ENCODE measurements at regions not wholly inside any gene's neighbourhood (a gene's known extent, or its start where the extent isn't known, plus 50 kb on each side); places are given as distances from the start of the nearest gene placed in this dataset.

GRCh38 chr1:187873126-187873525 is 1044.4 kb downstream of the PLA2G4A start:
- Histone ChIP-seq H3K4me3 (ENCODE audit: low read depth, low read length, poor library complexity, severe bottlenecking) (no peak overlapping the region), H3F3A (ENCODE audit: insufficient read depth, low read length) (no peaks in the 10 kb centered on the region), H3K27ac (ENCODE audit: low read depth, low read length, poor library complexity, severe bottlenecking) (no peak overlapping the region), H3K4me2 (ENCODE audit: low read length) (no peak overlapping the region), H3K9me3 (ENCODE audit: low read length) (no peaks in the 10 kb centered on the region), H3K79me2 (ENCODE audit: insufficient read depth, low read length) (no peaks in the 10 kb centered on the region), H3K9me2 (ENCODE audit: low read depth, low read length) (no peaks in the 10 kb centered on the region), H3K27me3 (ENCODE audit: insufficient read depth, low read length) (no peaks in the 10 kb centered on the region), H2AFZ (ENCODE audit: low read length) (no peak overlapping the region), H4K20me1 (ENCODE audit: insufficient read depth, low read length) (no peaks in the 10 kb centered on the region), H3K4me1 (ENCODE audit: insufficient read depth, low read length, severe bottlenecking) (no peaks in the 10 kb centered on the region), H3K9ac (ENCODE audit: low read length) (no peak overlapping the region), H3K36me3 (ENCODE audit: insufficient read depth, low read length) (no peaks in the 10 kb centered on the region)
- TF ChIP-seq EZH2 (IDR thresholded peaks at IDR 0.05; ENCODE audit: borderline replicate concordance, low read length), result no peak
- TF ChIP-seq, protein P1, sequence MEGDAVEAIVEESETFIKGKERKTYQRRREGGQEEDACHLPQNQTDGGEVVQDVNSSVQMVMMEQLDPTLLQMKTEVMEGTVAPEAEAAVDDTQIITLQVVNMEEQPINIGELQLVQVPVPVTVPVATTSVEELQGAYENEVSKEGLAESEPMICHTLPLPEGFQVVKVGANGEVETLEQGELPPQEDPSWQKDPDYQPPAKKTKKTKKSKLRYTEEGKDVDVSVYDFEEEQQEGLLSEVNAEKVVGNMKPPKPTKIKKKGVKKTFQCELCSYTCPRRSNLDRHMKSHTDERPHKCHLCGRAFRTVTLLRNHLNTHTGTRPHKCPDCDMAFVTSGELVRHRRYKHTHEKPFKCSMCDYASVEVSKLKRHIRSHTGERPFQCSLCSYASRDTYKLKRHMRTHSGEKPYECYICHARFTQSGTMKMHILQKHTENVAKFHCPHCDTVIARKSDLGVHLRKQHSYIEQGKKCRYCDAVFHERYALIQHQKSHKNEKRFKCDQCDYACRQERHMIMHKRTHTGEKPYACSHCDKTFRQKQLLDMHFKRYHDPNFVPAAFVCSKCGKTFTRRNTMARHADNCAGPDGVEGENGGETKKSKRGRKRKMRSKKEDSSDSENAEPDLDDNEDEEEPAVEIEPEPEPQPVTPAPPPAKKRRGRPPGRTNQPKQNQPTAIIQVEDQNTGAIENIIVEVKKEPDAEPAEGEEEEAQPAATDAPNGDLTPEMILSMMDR (IDR thresholded peaks at IDR 0.05; ENCODE audit: low read length), result no peak

- Histone ChIP-seq H3K4me3 (ENCODE audit: low read depth, low read length, poor library complexity, severe bottlenecking) (no peak overlapping the region), H3K79me2 (ENCODE audit: insufficient read depth, low read length) (no peaks in the 10 kb centered on the region), H3K9me2 (ENCODE audit: low read depth, low read length) (no peaks in the 10 kb centered on the region), H3K36me3 (ENCODE audit: insufficient read depth, low read length) (no peaks in the 10 kb centered on the region), H3K4me1 (ENCODE audit: insufficient read depth, low read length, severe bottlenecking) (no peaks in the 10 kb centered on the region), H3K27ac (ENCODE audit: low read depth, low read length, poor library complexity, severe bottlenecking) (no peak overlapping the region), H4K20me1 (ENCODE audit: insufficient read depth, low read length) (no peaks in the 10 kb centered on the region), H3K9me3 (ENCODE audit: low read length) (no peaks in the 10 kb centered on the region), H3F3A (ENCODE audit: insufficient read depth, low read length) (no peaks in the 10 kb centered on the region), H3K9ac (ENCODE audit: low read length) (no peak overlapping the region), H3K27me3 (ENCODE audit: insufficient read depth, low read length) (no peaks in the 10 kb centered on the region), H3K4me2 (ENCODE audit: low read length) (no peak overlapping the region), H2AFZ (ENCODE audit: low read length) (no peak overlapping the region)
- TF ChIP-seq EZH2 (IDR thresholded peaks at IDR 0.05; ENCODE audit: borderline replicate concordance, low read length), result no peak
- TF ChIP-seq, protein P1 (IDR thresholded peaks at IDR 0.05; ENCODE audit: low read length), result no peak
Observed at GRCh38 chr1:187876775-187877174, 1048.0 kb downstream of the PLA2G4A start.

DNA sequence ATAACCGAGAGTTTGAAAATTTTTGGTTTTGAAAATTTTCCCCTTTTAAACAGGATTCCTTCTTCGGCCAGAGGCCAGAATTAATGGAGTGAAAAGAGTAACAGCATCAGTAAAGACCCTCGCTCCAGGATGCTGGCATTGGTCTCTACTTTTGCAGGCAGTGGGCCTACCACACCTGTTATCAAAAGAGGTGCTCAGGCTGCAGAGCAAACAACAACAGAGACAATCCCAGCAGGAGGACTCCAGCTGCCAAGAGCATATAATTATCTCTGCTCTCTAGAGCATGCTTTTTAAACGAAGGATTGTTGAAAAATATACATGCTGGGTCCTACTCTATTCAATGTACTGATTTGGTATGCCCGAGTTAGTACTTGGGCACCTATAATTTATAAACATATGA is 1048.5 kb downstream of the PLA2G4A start:
- Histone ChIP-seq H3K27me3 (ENCODE audit: insufficient read depth, low read length) (no peaks in the 10 kb centered on the region), H3K4me2 (ENCODE audit: low read length) (no peak overlapping the region), H3K4me1 (ENCODE audit: insufficient read depth, low read length, severe bottlenecking) (no peaks in the 10 kb centered on the region), H3K9me3 (ENCODE audit: low read length) (no peaks in the 10 kb centered on the region), H4K20me1 (ENCODE audit: insufficient read depth, low read length) (no peaks in the 10 kb centered on the region), H3K36me3 (ENCODE audit: insufficient read depth, low read length) (no peaks in the 10 kb centered on the region), H3K9me2 (ENCODE audit: low read depth, low read length) (no peaks in the 10 kb centered on the region), H3K79me2 (ENCODE audit: insufficient read depth, low read length) (no peaks in the 10 kb centered on the region), H3K9ac (ENCODE audit: low read length) (no peak overlapping the region), H2AFZ (ENCODE audit: low read length) (no peak overlapping the region), H3F3A (ENCODE audit: insufficient read depth, low read length) (no peaks in the 10 kb centered on the region), H3K4me3 (ENCODE audit: low read depth, low read length, poor library complexity, severe bottlenecking) (no peak overlapping the region), H3K27ac (ENCODE audit: low read depth, low read length, poor library complexity, severe bottlenecking) (no peak overlapping the region)
- TF ChIP-seq EZH2 (IDR thresholded peaks at IDR 0.05; ENCODE audit: borderline replicate concordance, low read length), result no peak
- TF ChIP-seq, protein P1 (IDR thresholded peaks at IDR 0.05; ENCODE audit: low read length), result no peak
